ENCODE measurements at regions not wholly inside any gene's neighbourhood (a gene's known extent, or its start where the extent isn't known, plus 50 kb on each side); places are given as distances from the start of the nearest gene placed in this dataset.

GRCh38 chr1:93810316-93810715 lies 68.7 kb downstream of the DNTTIP2 start:
- DNase-seq (ENCODE audit: low spot score), result no peak
- ChIA-PET POLR2A (ENCODE audit: low non-redundant PET) (no interaction called here), CTCF (no interaction called here)
- H3K27ac ChIP-seq, result no peak overlapping the region
- no peak for TF ChIP-seq CTCF (conservative IDR thresholded peaks at IDR 0.05; ENCODE audit: low read depth)

GRCh38 chr1:93808871-93809270 lies 70.1 kb downstream of the DNTTIP2 start:
- DNase-seq (ENCODE audit: low spot score), result no peak
- ChIA-PET POLR2A (ENCODE audit: low non-redundant PET) (no interaction called here), CTCF (interaction anchor here (0.7 to 0.8 kb wide), 2 partner anchors 89 to 124 kb away, joined by 3 to 5 read pairs; no protein-coding TSS in a partner anchor)
- no peak overlapping the region for H3K27ac ChIP-seq
- no peak for TF ChIP-seq CTCF (conservative IDR thresholded peaks at IDR 0.05; ENCODE audit: low read depth)

GRCh38 chr1:93807311-93807930 lies 71.6 kb downstream of the DNTTIP2 start:
- TF ChIP-seq CTCF (conservative IDR thresholded peaks at IDR 0.05; ENCODE audit: low read depth), result no peak
- ChIA-PET POLR2A (ENCODE audit: low non-redundant PET) (no interaction called here), CTCF (no interaction called here)
- no peak for DNase-seq (ENCODE audit: low spot score)
- no peak overlapping the region for H3K27ac ChIP-seq

GRCh38 chr1:93805027-93805610 lies 73.9 kb downstream of the DNTTIP2 start:
- ChIA-PET CTCF (interaction anchor here (0.7 to 2.5 kb wide), 2 partner anchors 9 to 61 kb away, joined by 3 to 7 read pairs; no protein-coding TSS in a partner anchor), POLR2A (ENCODE audit: low non-redundant PET) (interaction anchor here (0.7 kb wide), 1 partner anchor 142 kb away, joined by 4 read pairs; no protein-coding TSS in a partner anchor)
- TF ChIP-seq CTCF (conservative IDR thresholded peaks at IDR 0.05; ENCODE audit: low read depth), result no peak
- no peak for DNase-seq (ENCODE audit: low spot score)
- no peak overlapping the region for H3K27ac ChIP-seq

- TF ChIP-seq CTCF (conservative IDR thresholded peaks at IDR 0.05; ENCODE audit: low read depth), result no peak
- peak; percentile 49 for DNase-seq (ENCODE audit: low spot score)
- CTCF ChIA-PET, result interaction anchor here (2.5 kb wide), 1 partner anchor 9 kb away, joined by 7 read pairs; no protein-coding TSS in a partner anchor
- H3K27ac ChIP-seq, result no peak overlapping the region
- POLR2A ChIA-PET (ENCODE audit: low non-redundant PET), result no interaction called here
Observed at GRCh38 chr1:93804412-93804811, 74.6 kb downstream of the DNTTIP2 start.

- ChIA-PET POLR2A (ENCODE audit: low non-redundant PET) (no interaction called here), CTCF (interaction anchor here (0.6 kb wide), 1 partner anchor 15 kb away, joined by 4 read pairs; no protein-coding TSS in a partner anchor)
- TF ChIP-seq CTCF (conservative IDR thresholded peaks at IDR 0.05; ENCODE audit: low read depth), result no peak
- no peak overlapping the region for H3K27ac ChIP-seq
- DNase-seq (ENCODE audit: low spot score), result no peak
Observed at GRCh38 chr1:93801471-93801870, 77.5 kb downstream of the DNTTIP2 start.

Data from RWPE1 (cell line).